T-helper 9 cell (primary cell): ENCODE measurements at regions not wholly inside any gene's neighbourhood (a gene's known extent, or its start where the extent isn't known, plus 50 kb on each side); places are given as distances from the start of the nearest gene placed in this dataset.

Source experiments
- DNase-seq: peaks from one replicate; pipeline ENCODE4 v3.0.0-alpha.2; 2020

GRCh38 chr11:82365351-82365750, 368.3 kb downstream of the FAM181B start:
- DNase-seq, result no peak

GRCh38 chr11:82356316-82356715, 377.3 kb downstream of the FAM181B start:
- DNase-seq, result no peak

- no peak for DNase-seq
Observed at GRCh38 chr11:82355313-82355823, 378.3 kb downstream of the FAM181B start.

GRCh38 chr11:82326853-82327252, 406.8 kb downstream of the FAM181B start:
- no peak for DNase-seq

GRCh38 chr11:82321206-82321605, 412.5 kb downstream of the FAM181B start:
- no peak for DNase-seq

GRCh38 chr11:82315093-82315492, 418.6 kb downstream of the FAM181B start:
- DNase-seq, result no peak

- DNase-seq, result no peak
Observed at GRCh38 chr11:82308979-82309378, 424.7 kb downstream of the FAM181B start.

- DNase-seq, result no peak
Observed at GRCh38 chr11:82305123-82305522, 428.5 kb downstream of the FAM181B start.

- no peak for DNase-seq
Observed at GRCh38 chr11:82303671-82304070, 430.0 kb downstream of the FAM181B start.

- DNase-seq, result no peak
Observed at GRCh38 chr11:82288471-82288870, 445.2 kb downstream of the FAM181B start.

GRCh38 chr11:82270870-82271269, 462.8 kb downstream of the FAM181B start:
- no peak for DNase-seq

GRCh38 chr11:82268627-82269026, 465.0 kb downstream of the FAM181B start:
- no peak for DNase-seq

- DNase-seq, result no peak
Observed at GRCh38 chr11:82267186-82267585, 466.5 kb downstream of the FAM181B start.

GRCh38 chr11:82261367-82261766, 472.3 kb downstream of the FAM181B start:
- no peak for DNase-seq

- DNase-seq, result no peak
Observed at GRCh38 chr11:82250047-82250446, 483.6 kb downstream of the FAM181B start.

GRCh38 chr11:82246926-82247325, 486.7 kb downstream of the FAM181B start:
- no peak for DNase-seq

GRCh38 chr11:82239498-82239897, 494.2 kb downstream of the FAM181B start:
- DNase-seq, result no peak

GRCh38 chr11:82234256-82234655, 499.4 kb downstream of the FAM181B start:
- DNase-seq, result no peak

GRCh38 chr11:82233201-82233600, 500.5 kb downstream of the FAM181B start:
- DNase-seq, result no peak

- DNase-seq, result no peak
Observed at GRCh38 chr11:82229341-82229740, 504.3 kb downstream of the FAM181B start.

GRCh38 chr11:82225930-82226329, 507.7 kb downstream of the FAM181B start:
- no peak for DNase-seq

GRCh38 chr11:82225502-82225901, 508.2 kb downstream of the FAM181B start:
- no peak for DNase-seq

- DNase-seq, result no peak
Observed at GRCh38 chr11:82216927-82217570, 516.6 kb downstream of the FAM181B start.

GRCh38 chr11:82210011-82210410, 523.7 kb downstream of the FAM181B start:
- no peak for DNase-seq

GRCh38 chr11:82195283-82195682, 538.4 kb downstream of the FAM181B start:
- DNase-seq, result no peak
